ENCODE measurements at regions not wholly inside any gene's neighbourhood (a gene's known extent, or its start where the extent isn't known, plus 50 kb on each side); places are given as distances from the start of the nearest gene placed in this dataset.

DNA sequence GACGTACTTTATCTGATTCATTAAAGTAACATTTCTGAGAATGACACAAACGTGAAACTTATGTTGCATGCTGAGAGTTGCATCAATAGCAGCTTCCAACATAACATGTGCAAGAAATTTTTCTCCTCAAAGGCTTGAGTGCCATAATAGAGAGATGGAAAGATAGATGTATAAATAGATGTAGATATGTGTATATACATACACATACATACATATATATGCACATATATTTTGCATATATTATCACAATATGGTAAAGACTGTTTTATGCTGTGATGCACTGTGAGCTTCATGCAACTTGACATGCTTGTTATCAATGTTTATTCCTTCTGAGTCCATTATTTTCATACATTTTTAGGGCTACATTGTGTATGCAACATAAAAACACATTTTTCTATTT lies 270.6 kb upstream of the GALNTL6 start (continued):
- TF ChIP-seq E2F1 (CRISPR knock-in tag; IDR thresholded peaks at IDR 0.05) (no peak), KAT7 (CRISPR knock-in tag; IDR thresholded peaks at IDR 0.05; ENCODE audit: borderline replicate concordance) (no peak), ZNF263 (CRISPR knock-in tag; IDR thresholded peaks at IDR 0.05; ENCODE audit: low read depth) (no peak)

GRCh38 chr4:171538601-171539100 lies 274.6 kb upstream of the GALNTL6 start:
- no peak overlapping the region for H3K27ac Mint-ChIP-seq
- ATAC-seq: no peak
- DNase-seq (ENCODE audit: low spot score): no peak
- ChIA-PET CTCF (no interaction called here), POLR2A (no interaction called here)
- TF ChIP-seq ETV6 (CRISPR knock-in tag; IDR thresholded peaks at IDR 0.05) (no peak), ZBTB21 (CRISPR knock-in tag; IDR thresholded peaks at IDR 0.05; ENCODE audit: borderline replicate concordance) (no peak), ESRRA (CRISPR knock-in tag; IDR thresholded peaks at IDR 0.05; ENCODE audit: borderline replicate concordance) (no peak), RELA (CRISPR knock-in tag; IDR thresholded peaks at IDR 0.05; ENCODE audit: borderline replicate concordance) (no peak), PREB (CRISPR knock-in tag; IDR thresholded peaks at IDR 0.05; ENCODE audit: borderline replicate concordance) (no peak), GTF2I (CRISPR knock-in tag; conservative IDR thresholded peaks at IDR 0.05) (no peak)
- no peak overlapping the region for H3K4me3 Mint-ChIP-seq
- H3K36me3 Mint-ChIP-seq: no peaks in the 10 kb centered on the region
- H3K27me3 Mint-ChIP-seq (ENCODE audit: low read depth): no peaks in the 10 kb centered on the region
- H3K4me1 Mint-ChIP-seq: no peaks in the 10 kb centered on the region
- H3K9me3 Mint-ChIP-seq: 0 out of 2 replicates have a peak, but pooled peaks cover 2% of the 10 kb centered on the region

GRCh38 chr4:171534391-171534790 lies 278.8 kb upstream of the GALNTL6 start:
- CTCF ChIA-PET: no interaction called here

GRCh38 chr4:171532968-171533367 lies 280.2 kb upstream of the GALNTL6 start:
- Mint-ChIP-seq H3K27me3 (ENCODE audit: low read depth) (no peaks in the 10 kb centered on the region), H3K27ac (no peak overlapping the region), H3K36me3 (no peaks in the 10 kb centered on the region), H3K4me1 (no peaks in the 10 kb centered on the region), H3K9me3 (0 out of 2 replicates have a peak, but pooled peaks cover 2% of the 10 kb centered on the region), H3K4me3 (no peak overlapping the region)
- CTCF ChIA-PET: no interaction called here
- POLR2A ChIA-PET: no interaction called here
- DNase-seq (ENCODE audit: low spot score): no peak
- no peak for ATAC-seq
- TF ChIP-seq, protein P1, sequence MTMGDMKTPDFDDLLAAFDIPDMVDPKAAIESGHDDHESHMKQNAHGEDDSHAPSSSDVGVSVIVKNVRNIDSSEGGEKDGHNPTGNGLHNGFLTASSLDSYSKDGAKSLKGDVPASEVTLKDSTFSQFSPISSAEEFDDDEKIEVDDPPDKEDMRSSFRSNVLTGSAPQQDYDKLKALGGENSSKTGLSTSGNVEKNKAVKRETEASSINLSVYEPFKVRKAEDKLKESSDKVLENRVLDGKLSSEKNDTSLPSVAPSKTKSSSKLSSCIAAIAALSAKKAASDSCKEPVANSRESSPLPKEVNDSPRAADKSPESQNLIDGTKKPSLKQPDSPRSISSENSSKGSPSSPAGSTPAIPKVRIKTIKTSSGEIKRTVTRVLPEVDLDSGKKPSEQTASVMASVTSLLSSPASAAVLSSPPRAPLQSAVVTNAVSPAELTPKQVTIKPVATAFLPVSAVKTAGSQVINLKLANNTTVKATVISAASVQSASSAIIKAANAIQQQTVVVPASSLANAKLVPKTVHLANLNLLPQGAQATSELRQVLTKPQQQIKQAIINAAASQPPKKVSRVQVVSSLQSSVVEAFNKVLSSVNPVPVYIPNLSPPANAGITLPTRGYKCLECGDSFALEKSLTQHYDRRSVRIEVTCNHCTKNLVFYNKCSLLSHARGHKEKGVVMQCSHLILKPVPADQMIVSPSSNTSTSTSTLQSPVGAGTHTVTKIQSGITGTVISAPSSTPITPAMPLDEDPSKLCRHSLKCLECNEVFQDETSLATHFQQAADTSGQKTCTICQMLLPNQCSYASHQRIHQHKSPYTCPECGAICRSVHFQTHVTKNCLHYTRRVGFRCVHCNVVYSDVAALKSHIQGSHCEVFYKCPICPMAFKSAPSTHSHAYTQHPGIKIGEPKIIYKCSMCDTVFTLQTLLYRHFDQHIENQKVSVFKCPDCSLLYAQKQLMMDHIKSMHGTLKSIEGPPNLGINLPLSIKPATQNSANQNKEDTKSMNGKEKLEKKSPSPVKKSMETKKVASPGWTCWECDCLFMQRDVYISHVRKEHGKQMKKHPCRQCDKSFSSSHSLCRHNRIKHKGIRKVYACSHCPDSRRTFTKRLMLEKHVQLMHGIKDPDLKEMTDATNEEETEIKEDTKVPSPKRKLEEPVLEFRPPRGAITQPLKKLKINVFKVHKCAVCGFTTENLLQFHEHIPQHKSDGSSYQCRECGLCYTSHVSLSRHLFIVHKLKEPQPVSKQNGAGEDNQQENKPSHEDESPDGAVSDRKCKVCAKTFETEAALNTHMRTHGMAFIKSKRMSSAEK (CRISPR knock-in tag; IDR thresholded peaks at IDR 0.05; ENCODE audit: borderline replicate concordance): no peak
- no peak for TF ChIP-seq TEAD1 (CRISPR knock-in tag; IDR thresholded peaks at IDR 0.05)
- TF ChIP-seq, protein P2, sequence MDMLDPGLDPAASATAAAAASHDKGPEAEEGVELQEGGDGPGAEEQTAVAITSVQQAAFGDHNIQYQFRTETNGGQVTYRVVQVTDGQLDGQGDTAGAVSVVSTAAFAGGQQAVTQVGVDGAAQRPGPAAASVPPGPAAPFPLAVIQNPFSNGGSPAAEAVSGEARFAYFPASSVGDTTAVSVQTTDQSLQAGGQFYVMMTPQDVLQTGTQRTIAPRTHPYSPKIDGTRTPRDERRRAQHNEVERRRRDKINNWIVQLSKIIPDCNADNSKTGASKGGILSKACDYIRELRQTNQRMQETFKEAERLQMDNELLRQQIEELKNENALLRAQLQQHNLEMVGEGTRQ (CRISPR knock-in tag; IDR thresholded peaks at IDR 0.05): no peak
- TF ChIP-seq, protein P3, sequence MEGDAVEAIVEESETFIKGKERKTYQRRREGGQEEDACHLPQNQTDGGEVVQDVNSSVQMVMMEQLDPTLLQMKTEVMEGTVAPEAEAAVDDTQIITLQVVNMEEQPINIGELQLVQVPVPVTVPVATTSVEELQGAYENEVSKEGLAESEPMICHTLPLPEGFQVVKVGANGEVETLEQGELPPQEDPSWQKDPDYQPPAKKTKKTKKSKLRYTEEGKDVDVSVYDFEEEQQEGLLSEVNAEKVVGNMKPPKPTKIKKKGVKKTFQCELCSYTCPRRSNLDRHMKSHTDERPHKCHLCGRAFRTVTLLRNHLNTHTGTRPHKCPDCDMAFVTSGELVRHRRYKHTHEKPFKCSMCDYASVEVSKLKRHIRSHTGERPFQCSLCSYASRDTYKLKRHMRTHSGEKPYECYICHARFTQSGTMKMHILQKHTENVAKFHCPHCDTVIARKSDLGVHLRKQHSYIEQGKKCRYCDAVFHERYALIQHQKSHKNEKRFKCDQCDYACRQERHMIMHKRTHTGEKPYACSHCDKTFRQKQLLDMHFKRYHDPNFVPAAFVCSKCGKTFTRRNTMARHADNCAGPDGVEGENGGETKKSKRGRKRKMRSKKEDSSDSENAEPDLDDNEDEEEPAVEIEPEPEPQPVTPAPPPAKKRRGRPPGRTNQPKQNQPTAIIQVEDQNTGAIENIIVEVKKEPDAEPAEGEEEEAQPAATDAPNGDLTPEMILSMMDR (IDR thresholded peaks at IDR 0.05): no peak
- TF ChIP-seq, protein P4, sequence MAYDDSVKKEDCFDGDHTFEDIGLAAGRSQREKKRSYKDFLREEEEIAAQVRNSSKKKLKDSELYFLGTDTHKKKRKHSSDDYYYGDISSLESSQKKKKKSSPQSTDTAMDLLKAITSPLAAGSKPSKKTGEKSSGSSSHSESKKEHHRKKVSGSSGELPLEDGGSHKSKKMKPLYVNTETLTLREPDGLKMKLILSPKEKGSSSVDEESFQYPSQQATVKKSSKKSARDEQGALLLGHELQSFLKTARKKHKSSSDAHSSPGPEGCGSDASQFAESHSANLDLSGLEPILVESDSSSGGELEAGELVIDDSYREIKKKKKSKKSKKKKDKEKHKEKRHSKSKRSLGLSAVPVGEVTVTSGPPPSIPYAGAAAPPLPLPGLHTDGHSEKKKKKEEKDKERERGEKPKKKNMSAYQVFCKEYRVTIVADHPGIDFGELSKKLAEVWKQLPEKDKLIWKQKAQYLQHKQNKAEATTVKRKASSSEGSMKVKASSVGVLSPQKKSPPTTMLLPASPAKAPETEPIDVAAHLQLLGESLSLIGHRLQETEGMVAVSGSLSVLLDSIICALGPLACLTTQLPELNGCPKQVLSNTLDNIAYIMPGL (CRISPR knock-in tag; IDR thresholded peaks at IDR 0.05): no peak
- TF ChIP-seq USF1 (CRISPR knock-in tag; IDR thresholded peaks at IDR 0.05): no peak

More at GRCh38 chr4:171534391-171534790, 278.8 kb upstream of the GALNTL6 start:
- no peaks in the 10 kb centered on the region for H3K27me3 Mint-ChIP-seq (ENCODE audit: low read depth)
- H3K36me3 Mint-ChIP-seq: no peaks in the 10 kb centered on the region
- TF ChIP-seq GRHL2 (CRISPR knock-in tag; IDR thresholded peaks at IDR 0.05; ENCODE audit: insufficient replicate concordance, severe bottlenecking): no peak
- no peak for TF ChIP-seq PRRX2 (CRISPR knock-in tag; IDR thresholded peaks at IDR 0.05)
- TF ChIP-seq MLX (CRISPR knock-in tag; IDR thresholded peaks at IDR 0.05): no peak
- TF ChIP-seq MYBL2 (CRISPR knock-in tag; IDR thresholded peaks at IDR 0.05): no peak
- H3K27ac Mint-ChIP-seq: no peak overlapping the region
- no peak overlapping the region for H3K4me3 Mint-ChIP-seq
- H3K4me1 Mint-ChIP-seq: no peaks in the 10 kb centered on the region
- DNase-seq (ENCODE audit: low spot score) (no peak), ATAC-seq (no peak)
- POLR2A ChIA-PET: no interaction called here
- H3K9me3 Mint-ChIP-seq: 0 out of 2 replicates have a peak, but pooled peaks cover 2% of the 10 kb centered on the region
